ENCODE measurements at regions not wholly inside any gene's neighbourhood (a gene's known extent, or its start where the extent isn't known, plus 50 kb on each side); places are given as distances from the start of the nearest gene placed in this dataset.

DNA sequence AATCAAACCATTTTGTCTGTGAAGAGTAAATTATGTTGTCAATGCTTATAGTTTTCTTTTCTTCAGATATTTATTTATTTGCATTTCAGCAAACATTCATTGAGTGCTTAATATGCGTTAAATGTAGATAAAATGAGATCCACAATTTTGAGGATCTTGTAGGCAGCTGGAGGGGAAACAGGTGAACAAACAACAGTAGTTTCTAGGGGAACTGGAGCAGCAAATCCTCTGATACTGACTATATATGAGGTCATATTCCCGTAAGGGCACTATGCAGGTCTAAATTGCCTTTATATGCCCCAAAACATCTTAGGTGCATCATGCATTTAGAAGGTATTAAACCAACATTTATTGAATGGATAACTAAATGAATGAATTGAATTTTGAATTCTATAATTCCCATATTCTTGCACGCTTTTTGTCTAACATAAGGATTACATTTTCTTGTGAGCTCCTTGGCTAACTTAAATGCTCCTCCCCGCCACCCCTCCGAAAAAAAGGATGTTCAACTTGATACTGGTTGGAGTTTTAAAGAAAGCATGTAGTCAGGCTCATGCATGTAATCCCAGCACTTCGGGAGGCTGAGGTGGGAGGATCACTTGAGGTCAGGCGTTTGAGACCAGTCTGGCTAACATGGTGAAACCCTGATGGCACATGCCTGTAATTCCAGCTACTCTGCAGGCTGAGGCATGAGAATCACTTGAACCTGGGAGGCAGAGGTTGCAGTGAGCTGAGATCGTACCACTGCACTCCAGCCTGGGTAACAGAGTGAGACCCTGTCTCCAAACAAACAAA is 299.8 kb downstream of the TMEM38B start:
- Histone ChIP-seq H3K9me3 (no peaks in the 10 kb centered on the region), H3K27ac (no peak overlapping the region), H3K27me3 (no peaks in the 10 kb centered on the region), H3K4me1 (no peaks in the 10 kb centered on the region), H3K4me3 (no peak overlapping the region), H3K36me3 (no peaks in the 10 kb centered on the region)
- ATAC-seq (no peak), FAIRE-seq (no peak), DNase-seq (no peak)
- intact Hi-C loops (cut with DNase I) = no loop called here
- 65 to 69% methylated on average over 8 of the region's 8 CpGs for WGBS, 2 donors
- TF ChIP-seq, protein P1, sequence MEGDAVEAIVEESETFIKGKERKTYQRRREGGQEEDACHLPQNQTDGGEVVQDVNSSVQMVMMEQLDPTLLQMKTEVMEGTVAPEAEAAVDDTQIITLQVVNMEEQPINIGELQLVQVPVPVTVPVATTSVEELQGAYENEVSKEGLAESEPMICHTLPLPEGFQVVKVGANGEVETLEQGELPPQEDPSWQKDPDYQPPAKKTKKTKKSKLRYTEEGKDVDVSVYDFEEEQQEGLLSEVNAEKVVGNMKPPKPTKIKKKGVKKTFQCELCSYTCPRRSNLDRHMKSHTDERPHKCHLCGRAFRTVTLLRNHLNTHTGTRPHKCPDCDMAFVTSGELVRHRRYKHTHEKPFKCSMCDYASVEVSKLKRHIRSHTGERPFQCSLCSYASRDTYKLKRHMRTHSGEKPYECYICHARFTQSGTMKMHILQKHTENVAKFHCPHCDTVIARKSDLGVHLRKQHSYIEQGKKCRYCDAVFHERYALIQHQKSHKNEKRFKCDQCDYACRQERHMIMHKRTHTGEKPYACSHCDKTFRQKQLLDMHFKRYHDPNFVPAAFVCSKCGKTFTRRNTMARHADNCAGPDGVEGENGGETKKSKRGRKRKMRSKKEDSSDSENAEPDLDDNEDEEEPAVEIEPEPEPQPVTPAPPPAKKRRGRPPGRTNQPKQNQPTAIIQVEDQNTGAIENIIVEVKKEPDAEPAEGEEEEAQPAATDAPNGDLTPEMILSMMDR (IDR thresholded peaks at IDR 0.05) = no peak

DNA sequence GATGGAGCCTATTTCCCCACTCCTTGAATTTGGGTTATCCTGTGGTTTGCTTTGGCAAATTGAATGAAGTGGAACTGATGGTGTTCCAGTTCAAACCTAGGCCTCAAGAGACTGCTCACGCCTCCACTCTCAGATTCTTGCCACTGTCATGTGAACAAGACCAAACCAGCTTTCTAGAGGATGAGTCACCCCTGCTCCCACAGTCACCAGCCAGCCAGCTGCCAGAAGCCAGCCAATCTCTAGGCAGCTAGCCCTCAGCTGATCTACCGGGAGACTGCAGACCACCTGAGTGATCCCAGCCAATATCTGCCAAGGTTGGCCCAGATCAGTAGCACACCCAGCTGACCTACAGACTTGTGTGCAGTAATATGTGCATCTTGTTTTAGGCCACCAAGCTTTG is 300.6 kb downstream of the TMEM38B start:
- FAIRE-seq (no peak), DNase-seq (no peak), ATAC-seq (no peak)
- Histone ChIP-seq H3K27ac (no peak overlapping the region), H3K9me3 (no peaks in the 10 kb centered on the region), H3K4me1 (no peaks in the 10 kb centered on the region), H3K27me3 (no peaks in the 10 kb centered on the region), H3K36me3 (no peaks in the 10 kb centered on the region), H3K4me3 (no peak overlapping the region)
- TF ChIP-seq, protein P1 (IDR thresholded peaks at IDR 0.05) = no peak
- intact Hi-C loops (cut with DNase I) = no loop called here
- 90 to 94% methylated on average over 2 of the region's 2 CpGs for WGBS, 2 donors

DNA sequence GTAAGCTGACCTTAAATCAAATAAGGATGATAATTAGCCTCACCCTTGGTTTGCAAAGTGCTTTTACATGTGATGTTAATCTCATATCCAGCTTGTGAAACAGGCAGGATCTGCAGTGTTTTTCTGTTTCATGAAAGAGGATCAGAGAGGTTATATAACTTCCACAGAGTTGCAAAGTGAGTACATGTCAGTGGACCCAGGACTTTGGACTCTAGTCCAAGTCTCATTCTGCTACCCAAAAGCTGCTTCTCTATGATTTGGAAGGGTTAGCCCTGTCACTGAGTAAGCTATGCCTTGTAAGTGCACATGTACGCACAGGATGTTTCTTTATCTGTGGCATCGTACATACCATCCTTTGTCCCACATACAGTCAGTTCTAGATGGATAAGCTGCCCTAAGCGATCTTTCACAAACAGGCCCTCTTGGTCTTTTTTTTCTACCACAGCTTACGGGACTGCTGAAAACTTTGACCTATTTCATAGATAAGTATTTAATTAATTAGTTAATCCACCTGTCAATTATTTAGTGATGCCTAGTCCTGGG is 322.9 kb downstream of the TMEM38B start:
- Histone ChIP-seq H3K4me3 (no peak overlapping the region), H3K27me3 (no peaks in the 10 kb centered on the region), H3K27ac (no peak overlapping the region), H3K9me3 (no peaks in the 10 kb centered on the region), H3K36me3 (no peaks in the 10 kb centered on the region), H3K4me1 (no peaks in the 10 kb centered on the region)
- TF ChIP-seq, protein P1 (IDR thresholded peaks at IDR 0.05) = no peak
- intact Hi-C loops (cut with DNase I) = no loop called here
- DNase-seq (no peak), ATAC-seq (no peak), FAIRE-seq (no peak)
- WGBS, 2 donors = 58 to 59% methylated on average over 4 of the region's 4 CpGs

DNA sequence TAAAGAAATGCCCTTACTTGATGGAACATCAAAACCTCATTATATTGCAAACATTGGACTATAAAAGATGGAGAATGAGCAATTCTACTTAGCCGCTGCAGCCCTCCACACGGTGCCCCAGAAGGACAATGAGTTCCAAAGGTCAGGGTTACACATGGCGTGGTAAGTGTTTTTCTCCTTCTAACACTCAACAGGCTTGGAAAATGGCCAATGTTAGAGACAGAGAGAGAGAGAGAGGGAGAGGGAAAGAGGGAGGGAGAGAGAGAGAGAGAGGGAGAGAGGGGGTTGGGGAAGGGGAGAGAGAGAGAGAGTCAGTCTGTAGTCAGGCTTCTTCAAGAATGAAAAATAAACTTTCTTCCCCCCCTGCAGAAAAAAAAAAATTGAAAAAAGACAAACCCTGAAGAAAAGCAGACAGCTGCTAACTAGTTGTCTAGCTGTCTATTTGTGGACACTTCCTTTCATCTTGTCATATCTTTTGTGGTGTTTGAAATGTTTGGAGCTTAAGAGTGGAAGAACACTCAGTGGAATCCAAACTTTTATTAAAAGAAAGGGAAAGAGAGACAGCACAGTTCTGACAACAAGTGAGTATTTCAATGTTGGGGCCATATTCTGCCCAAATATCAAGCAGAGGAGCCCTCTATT is 324.8 kb downstream of the TMEM38B start:
- FAIRE-seq (no peak), ATAC-seq (no peak), DNase-seq (no peak)
- no peaks in the 10 kb centered on the region for H3K9me3 ChIP-seq
- H3K4me3 ChIP-seq = no peak overlapping the region
- no peak overlapping the region for H3K27ac ChIP-seq
- no peaks in the 10 kb centered on the region for H3K36me3 ChIP-seq
- TF ChIP-seq, protein P1 (IDR thresholded peaks at IDR 0.05) = no peak
- no peaks in the 10 kb centered on the region for H3K4me1 ChIP-seq
- WGBS, 2 donors = 10% methylated on average over 3 of the region's 3 CpGs
- intact Hi-C loops (cut with DNase I) = no loop called here
- H3K27me3 ChIP-seq = no peaks in the 10 kb centered on the region

DNA sequence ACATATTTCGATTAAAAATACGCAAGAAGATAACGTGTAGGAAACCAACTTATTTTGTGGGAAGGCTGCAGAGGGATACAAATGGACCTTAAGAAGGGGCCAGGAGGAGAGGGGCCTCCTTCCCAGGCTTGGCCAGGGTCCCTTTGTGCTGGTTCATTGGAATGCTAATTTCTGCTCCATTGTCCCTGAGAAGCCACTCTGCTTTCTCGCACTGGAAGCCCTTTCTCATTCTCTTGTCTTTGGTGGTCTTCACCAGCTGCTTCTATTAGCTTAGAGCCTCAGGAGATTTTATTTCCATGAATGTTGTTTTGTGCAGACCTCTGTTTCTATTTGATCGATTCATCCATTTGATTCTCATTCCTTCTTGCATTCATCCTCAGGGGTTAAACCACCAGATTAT is 325.4 kb downstream of the TMEM38B start:
- TF ChIP-seq, protein P1 (IDR thresholded peaks at IDR 0.05) = no peak
- Histone ChIP-seq H3K36me3 (no peaks in the 10 kb centered on the region), H3K9me3 (no peaks in the 10 kb centered on the region), H3K4me3 (no peak overlapping the region), H3K27ac (no peak overlapping the region), H3K4me1 (no peaks in the 10 kb centered on the region), H3K27me3 (no peaks in the 10 kb centered on the region)
- intact Hi-C loops (cut with DNase I) = no loop called here
- FAIRE-seq = no peak
- 67 to 69% methylated on average over 5 of the region's 5 CpGs for WGBS, 2 donors
- no peak for DNase-seq
- no peak for ATAC-seq
